ENCODE measurements at regions not wholly inside any gene's neighbourhood (a gene's known extent, or its start where the extent isn't known, plus 50 kb on each side); places are given as distances from the start of the nearest gene placed in this dataset.
A peak's percentile ranks its signal among the peaks of the same experiment; 100 is the strongest.

GRCh38 chr11:122308226-122308625, 192.2 kb upstream of the BLID start:
- TF ChIP-seq, protein P1, sequence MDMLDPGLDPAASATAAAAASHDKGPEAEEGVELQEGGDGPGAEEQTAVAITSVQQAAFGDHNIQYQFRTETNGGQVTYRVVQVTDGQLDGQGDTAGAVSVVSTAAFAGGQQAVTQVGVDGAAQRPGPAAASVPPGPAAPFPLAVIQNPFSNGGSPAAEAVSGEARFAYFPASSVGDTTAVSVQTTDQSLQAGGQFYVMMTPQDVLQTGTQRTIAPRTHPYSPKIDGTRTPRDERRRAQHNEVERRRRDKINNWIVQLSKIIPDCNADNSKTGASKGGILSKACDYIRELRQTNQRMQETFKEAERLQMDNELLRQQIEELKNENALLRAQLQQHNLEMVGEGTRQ (IDR thresholded peaks at IDR 0.05), result no peak
- TF ChIP-seq CBX8 (IDR thresholded peaks at IDR 0.05), result no peak
- no peak for TF ChIP-seq SMC3 (IDR thresholded peaks at IDR 0.05)
- no peak for TF ChIP-seq MAZ (IDR thresholded peaks at IDR 0.05; ENCODE audit: borderline replicate concordance, low read depth, low read length)
- no peak for TF ChIP-seq JUN (IDR thresholded peaks at IDR 0.05)
- TF ChIP-seq HOXA7 (CRISPR knock-in tag; IDR thresholded peaks at IDR 0.05), result no peak
- TF ChIP-seq FOSL2 (IDR thresholded peaks at IDR 0.05), result no peak
- TF ChIP-seq FOSL2 (CRISPR knock-in tag; IDR thresholded peaks at IDR 0.05), result no peak
- no peak for TF ChIP-seq ATOH8 (CRISPR knock-in tag; IDR thresholded peaks at IDR 0.05; ENCODE audit: low read depth)
- no peak for TF ChIP-seq HOXB13 (CRISPR knock-in tag; IDR thresholded peaks at IDR 0.05; ENCODE audit: low read depth)
- DNase-seq (ENCODE audit: low read depth in 1 of 2, low spot score in 1 of 2) (no peak), ATAC-seq (no peak), FAIRE-seq (no peak)
- ChIA-PET CTCF (interaction anchor here (1.1 kb wide), 1 partner anchor 9 kb away, joined by 3 read pairs; no protein-coding TSS in a partner anchor), POLR2A (no interaction called here)
- no peak overlapping the region for H3K27ac ChIP-seq
- H3K9me3 ChIP-seq, result no peaks in the 10 kb centered on the region
- WGBS (ENCODE audit: missing lambda C conversion rate), result 37% methylated on average over 4 of the region's 4 CpGs
- no peak overlapping the region for H3K4me3 ChIP-seq
- peaks cover 12% of the 10 kb centered on the region; the same call in 1 of the 3 replicates for H3K4me1 ChIP-seq
- no peak overlapping the region for H3K4me2 ChIP-seq

- no peak overlapping the region for H3K4me3 ChIP-seq
- POLR2A ChIA-PET, result no interaction called here
Measured at GRCh38 chr11:122307476-122308035, 191.5 kb upstream of the BLID start.

DNA sequence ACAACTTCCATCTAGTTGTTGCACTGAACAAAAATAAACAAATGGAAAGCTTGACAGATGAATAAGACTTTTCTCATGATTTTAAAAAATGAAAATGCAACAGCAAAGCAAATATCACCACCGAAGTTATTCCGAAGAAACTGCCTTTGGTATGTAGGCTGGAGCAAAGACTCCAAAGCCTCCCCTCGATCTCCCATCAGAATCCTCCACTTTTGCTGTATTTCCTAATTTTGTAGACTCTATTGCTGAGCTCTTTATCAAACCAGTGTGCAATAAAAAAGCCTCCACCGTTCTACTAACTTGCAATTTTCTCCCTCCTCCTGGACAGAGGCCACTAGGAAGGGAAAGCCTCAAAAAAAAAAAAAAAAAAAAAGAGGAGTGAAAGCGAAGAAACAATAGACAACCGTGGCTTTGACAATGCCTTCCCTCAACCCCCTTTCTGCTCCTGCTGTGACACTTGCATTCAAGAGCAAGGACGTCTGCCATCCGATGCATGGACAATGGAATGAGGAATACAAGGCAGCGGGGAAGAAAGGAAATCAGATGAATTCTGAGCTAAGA, 190.9 kb upstream of the BLID start:
- TF ChIP-seq PBX3 (IDR thresholded peaks at IDR 0.05) (no peak), EHMT2 (IDR thresholded peaks at IDR 0.05; ENCODE audit: low read depth) (no peak), HOXB5 (CRISPR knock-in tag; IDR thresholded peaks at IDR 0.05) (no peak), POLR2A (IDR thresholded peaks at IDR 0.05; ENCODE audit: low read length) (no peak), FOSL2 (IDR thresholded peaks at IDR 0.05) (no peak), FOSL2 (CRISPR knock-in tag; IDR thresholded peaks at IDR 0.05) (no peak)
- no peaks in the 10 kb centered on the region for H3K9me3 ChIP-seq
- ATAC-seq, result no peak
- POLR2A ChIA-PET, result no interaction called here
- CTCF ChIA-PET, result interaction anchor here (0.6 kb wide), 1 partner anchor 217 kb away, joined by 3 read pairs; no protein-coding TSS in a partner anchor
- FAIRE-seq, result no peak
- no peak for DNase-seq (ENCODE audit: low read depth in 1 of 2, low spot score in 1 of 2)
- peak overlapping the region; percentile 33 for H3K4me2 ChIP-seq
- no peak overlapping the region for H3K4me3 ChIP-seq
- 31% methylated on average over 9 of the region's 9 CpGs for WGBS (ENCODE audit: missing lambda C conversion rate)
- peaks cover 12% of the 10 kb centered on the region; the same call in 1 of the 3 replicates for H3K4me1 ChIP-seq
- no peak overlapping the region for H3K27ac ChIP-seq

More at GRCh38 chr11:122307476-122308035, 191.5 kb upstream of the BLID start:
- WGBS (ENCODE audit: missing lambda C conversion rate), result 20% methylated on average over 4 of the region's 4 CpGs
- Histone ChIP-seq H3K4me1 (peaks cover 12% of the 10 kb centered on the region; the same call in 1 of the 3 replicates), H3K4me2 (peak overlapping the region; percentile 33; the same call in 2 of the 3 replicates), H3K9me3 (no peaks in the 10 kb centered on the region), H3K27ac (no peak overlapping the region)
- ATAC-seq (no peak), FAIRE-seq (no peak), DNase-seq (ENCODE audit: low read depth in 1 of 2, low spot score in 1 of 2) (no peak)
- CTCF ChIA-PET, result no interaction called here
- TF ChIP-seq CTCF (IDR thresholded peaks at IDR 0.05), result no peak

Measured in A549 (cell line).